ENCODE measurements at regions not wholly inside any gene's neighbourhood (a gene's known extent, or its start where the extent isn't known, plus 50 kb on each side); places are given as distances from the start of the nearest gene placed in this dataset.
"Not testable (repeated sequence)": the region's sequence is repeated elsewhere in the genome, so short reads cannot be mapped to it uniquely, and the experiment has no call there.

DNA sequence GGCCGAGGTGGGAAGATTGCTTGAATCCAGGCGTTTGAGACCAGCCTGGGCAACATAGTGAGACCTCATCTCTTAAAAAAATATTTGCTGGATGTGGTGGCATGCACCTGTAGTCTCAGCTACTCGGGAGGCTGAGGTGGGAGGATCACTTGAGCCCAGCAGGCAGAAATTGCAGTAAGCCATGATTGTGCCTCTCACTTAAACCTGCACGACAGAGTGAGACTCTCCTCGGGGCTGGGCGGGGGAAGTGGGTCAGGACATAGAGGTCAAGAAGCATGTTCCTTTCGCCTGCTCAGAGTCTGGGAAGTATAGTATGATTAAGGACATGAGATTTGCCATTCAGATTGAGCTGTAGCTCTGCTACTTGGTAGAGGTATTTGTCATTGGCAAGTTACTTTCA, 52.3 kb downstream of the SEPTIN7 start:
- WGBS, 4 donors: 85 to 90% (median 90%) methylated on average over 7 of the region's 7 CpGs
- H3K27me3 ChIP-seq; intact Hi-C loops (cut with DNase I); DNase-seq; H3K27ac ChIP-seq; ATAC-seq; H3K9me3 ChIP-seq; H3K36me3 ChIP-seq; H3K4me3 ChIP-seq: not testable (repeated sequence)
- H3K4me1 ChIP-seq: peaks cover 0 to 55% (median 25%) of the 10 kb centered on the region in 12 donors

DNA sequence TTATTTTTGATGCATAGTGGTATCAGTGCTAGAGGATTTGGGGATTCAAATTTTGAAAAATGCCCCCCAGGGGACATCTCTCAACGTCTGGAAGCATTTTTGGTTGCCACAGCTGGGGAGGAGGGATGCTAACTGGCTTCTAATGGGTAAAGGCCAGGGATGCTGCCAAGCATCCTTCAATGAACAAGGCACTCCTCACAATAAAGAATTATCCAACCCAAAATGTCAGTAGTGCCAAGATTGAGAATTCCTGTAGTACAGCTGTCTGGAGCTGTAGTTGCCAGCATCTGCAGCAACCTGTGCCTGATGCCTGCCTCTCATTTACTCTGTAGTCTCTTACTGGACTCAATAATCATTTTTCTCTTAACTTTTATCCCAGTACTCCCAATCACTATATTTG, 53.5 kb downstream of the SEPTIN7 start:
- Histone ChIP-seq H3K4me1 (peaks cover 0 to 47% (median 22%) of the 10 kb centered on the region in 12 donors), H3K9me3 (peaks cover 0 to 7% (median 0%) of the 10 kb centered on the region in 12 donors), H3K36me3 (peaks cover 0 to 9% (median 0%) of the 10 kb centered on the region in 9 donors), H3K27ac (no peak overlapping the region), H3K4me3 (no peak overlapping the region), H3K27me3 (no peaks in the 10 kb centered on the region)
- no peak for ATAC-seq
- TF ChIP-seq, protein P1, sequence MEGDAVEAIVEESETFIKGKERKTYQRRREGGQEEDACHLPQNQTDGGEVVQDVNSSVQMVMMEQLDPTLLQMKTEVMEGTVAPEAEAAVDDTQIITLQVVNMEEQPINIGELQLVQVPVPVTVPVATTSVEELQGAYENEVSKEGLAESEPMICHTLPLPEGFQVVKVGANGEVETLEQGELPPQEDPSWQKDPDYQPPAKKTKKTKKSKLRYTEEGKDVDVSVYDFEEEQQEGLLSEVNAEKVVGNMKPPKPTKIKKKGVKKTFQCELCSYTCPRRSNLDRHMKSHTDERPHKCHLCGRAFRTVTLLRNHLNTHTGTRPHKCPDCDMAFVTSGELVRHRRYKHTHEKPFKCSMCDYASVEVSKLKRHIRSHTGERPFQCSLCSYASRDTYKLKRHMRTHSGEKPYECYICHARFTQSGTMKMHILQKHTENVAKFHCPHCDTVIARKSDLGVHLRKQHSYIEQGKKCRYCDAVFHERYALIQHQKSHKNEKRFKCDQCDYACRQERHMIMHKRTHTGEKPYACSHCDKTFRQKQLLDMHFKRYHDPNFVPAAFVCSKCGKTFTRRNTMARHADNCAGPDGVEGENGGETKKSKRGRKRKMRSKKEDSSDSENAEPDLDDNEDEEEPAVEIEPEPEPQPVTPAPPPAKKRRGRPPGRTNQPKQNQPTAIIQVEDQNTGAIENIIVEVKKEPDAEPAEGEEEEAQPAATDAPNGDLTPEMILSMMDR (IDR thresholded peaks at IDR 0.05): no peak
- no peak for TF ChIP-seq POLR2A (IDR thresholded peaks at IDR 0.05)
- 41 to 57% (median 48%) methylated on average over 1 of the region's 1 CpG for WGBS, 4 donors
- intact Hi-C loops (cut with DNase I): no loop called here
- DNase-seq: no peak

DNA sequence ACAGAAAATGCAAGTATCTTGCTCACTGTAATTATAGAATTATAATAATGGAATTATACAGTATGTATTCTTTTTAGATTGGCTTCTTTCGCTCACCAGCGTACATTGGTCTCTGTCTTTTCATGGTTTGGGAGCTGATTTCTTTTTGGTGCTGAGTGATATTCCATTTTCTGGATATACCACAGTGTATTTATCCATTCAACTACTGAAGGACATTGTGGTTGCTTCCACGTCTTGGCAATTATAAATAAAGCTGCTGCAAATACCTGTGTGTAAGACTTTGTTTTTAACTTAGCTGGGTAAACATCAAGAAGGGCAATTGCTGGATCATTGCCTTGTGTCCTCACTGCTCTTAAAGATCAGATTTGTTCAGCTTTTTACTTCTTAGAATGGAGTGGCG, 55.3 kb downstream of the SEPTIN7 start:
- H3K4me3 ChIP-seq: no peak overlapping the region
- no peak for DNase-seq
- no peak overlapping the region for H3K27ac ChIP-seq
- intact Hi-C loops (cut with DNase I): no loop called here
- peaks cover 0 to 7% (median 0%) of the 10 kb centered on the region in 12 donors for H3K9me3 ChIP-seq
- H3K27me3 ChIP-seq: no peaks in the 10 kb centered on the region
- TF ChIP-seq, protein P1 (IDR thresholded peaks at IDR 0.05): no peak
- no peak for TF ChIP-seq POLR2A (IDR thresholded peaks at IDR 0.05)
- WGBS, 4 donors: 72 to 75% (median 74%) methylated on average over 4 of the region's 4 CpGs
- H3K4me1 ChIP-seq: peaks cover 0 to 31% (median 17%) of the 10 kb centered on the region in 12 donors
- no peak for ATAC-seq
- peaks cover 0 to 9% (median 0%) of the 10 kb centered on the region in 9 donors for H3K36me3 ChIP-seq

DNA sequence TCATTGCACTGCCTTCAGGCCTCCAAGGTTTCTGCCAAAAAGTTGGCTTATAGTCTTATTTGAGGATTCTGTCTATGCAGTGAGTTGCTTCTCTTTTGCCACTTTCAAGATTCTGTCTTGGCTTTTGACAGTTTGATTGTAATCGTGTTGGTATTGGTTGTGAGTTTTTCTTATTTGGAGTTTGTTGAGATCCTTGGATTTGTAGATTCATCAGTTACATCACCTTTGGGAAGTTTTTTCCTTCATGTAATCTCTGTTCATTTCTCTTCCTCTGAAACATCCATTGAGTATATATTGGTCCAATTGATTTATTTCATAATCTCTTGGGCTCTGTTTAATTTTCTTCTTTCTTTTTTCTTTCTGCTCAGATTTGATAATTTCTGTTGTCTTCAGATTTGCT, 59.8 kb downstream of the SEPTIN7 start:
- no peak for ATAC-seq

More for the DNA sequence above, 59.8 kb downstream of the SEPTIN7 start:
- 88 to 100% (median 97%) methylated on average over 1 of the region's 1 CpG for WGBS, 4 donors
- no peak for DNase-seq
- H3K9me3 ChIP-seq: peaks cover 0 to 7% (median 0%) of the 10 kb centered on the region in 12 donors
- intact Hi-C loops (cut with DNase I): loop anchor here in 1 of 10 donors (10.0 kb wide), 1 partner anchor 56 kb away; the partner anchor contains the start of gene SEPTIN7
- peaks cover 0 to 30% (median 15%) of the 10 kb centered on the region in 9 donors for H3K36me3 ChIP-seq
- H3K27ac ChIP-seq: no peak overlapping the region
- H3K27me3 ChIP-seq: no peaks in the 10 kb centered on the region
- no peak overlapping the region for H3K4me3 ChIP-seq
- H3K4me1 ChIP-seq: peaks cover 0 to 7% (median 0%) of the 10 kb centered on the region in 12 donors
- TF ChIP-seq, protein P1 (IDR thresholded peaks at IDR 0.05): no peak

Data from heart left ventricle (tissue), 16 donors.